ENCODE measurements at regions not wholly inside any gene's neighbourhood (a gene's known extent, or its start where the extent isn't known, plus 50 kb on each side); places are given as distances from the start of the nearest gene placed in this dataset.
A peak's percentile ranks its signal among the peaks of the same experiment; 100 is the strongest.
"Not testable (repeated sequence)": the region's sequence is repeated elsewhere in the genome, so short reads cannot be mapped to it uniquely, and the experiment has no call there.

GRCh38 chr9:73441890-73442818 lies 290.5 kb downstream of the ANXA1 start:
- H3K36me3 ChIP-seq (replicated peaks), result no peaks in the 10 kb centered on the region
- TF ChIP-seq, protein P1, sequence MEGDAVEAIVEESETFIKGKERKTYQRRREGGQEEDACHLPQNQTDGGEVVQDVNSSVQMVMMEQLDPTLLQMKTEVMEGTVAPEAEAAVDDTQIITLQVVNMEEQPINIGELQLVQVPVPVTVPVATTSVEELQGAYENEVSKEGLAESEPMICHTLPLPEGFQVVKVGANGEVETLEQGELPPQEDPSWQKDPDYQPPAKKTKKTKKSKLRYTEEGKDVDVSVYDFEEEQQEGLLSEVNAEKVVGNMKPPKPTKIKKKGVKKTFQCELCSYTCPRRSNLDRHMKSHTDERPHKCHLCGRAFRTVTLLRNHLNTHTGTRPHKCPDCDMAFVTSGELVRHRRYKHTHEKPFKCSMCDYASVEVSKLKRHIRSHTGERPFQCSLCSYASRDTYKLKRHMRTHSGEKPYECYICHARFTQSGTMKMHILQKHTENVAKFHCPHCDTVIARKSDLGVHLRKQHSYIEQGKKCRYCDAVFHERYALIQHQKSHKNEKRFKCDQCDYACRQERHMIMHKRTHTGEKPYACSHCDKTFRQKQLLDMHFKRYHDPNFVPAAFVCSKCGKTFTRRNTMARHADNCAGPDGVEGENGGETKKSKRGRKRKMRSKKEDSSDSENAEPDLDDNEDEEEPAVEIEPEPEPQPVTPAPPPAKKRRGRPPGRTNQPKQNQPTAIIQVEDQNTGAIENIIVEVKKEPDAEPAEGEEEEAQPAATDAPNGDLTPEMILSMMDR (IDR thresholded peaks at IDR 0.05; ENCODE audit: low read depth, low read length, missing control alignments), result no peak
- H3K4me3 ChIP-seq (ENCODE audit: low read depth, low read length), result no peak overlapping the region
- no peak overlapping the region for H3K27ac ChIP-seq
- DNase-seq, result peak; percentile 0
- in situ Hi-C loops (cut with HindIII; ENCODE audit: low pct_ligation_motif_present, low sequenced_read_pairs), result no loop called here
- no peaks in the 10 kb centered on the region for H3K27me3 ChIP-seq (replicated peaks)

GRCh38 chr9:73444821-73445220 lies 293.2 kb downstream of the ANXA1 start:
- no peaks in the 10 kb centered on the region for H3K27me3 ChIP-seq (replicated peaks)
- in situ Hi-C loops (cut with HindIII; ENCODE audit: low pct_ligation_motif_present, low sequenced_read_pairs), result no loop called here
- H3K36me3 ChIP-seq (replicated peaks), result no peaks in the 10 kb centered on the region
- no peak overlapping the region for H3K4me3 ChIP-seq (ENCODE audit: low read depth, low read length)
- no peak for DNase-seq
- TF ChIP-seq, protein P1 (IDR thresholded peaks at IDR 0.05; ENCODE audit: low read depth, low read length, missing control alignments), result no peak
- no peak overlapping the region for H3K27ac ChIP-seq

DNA sequence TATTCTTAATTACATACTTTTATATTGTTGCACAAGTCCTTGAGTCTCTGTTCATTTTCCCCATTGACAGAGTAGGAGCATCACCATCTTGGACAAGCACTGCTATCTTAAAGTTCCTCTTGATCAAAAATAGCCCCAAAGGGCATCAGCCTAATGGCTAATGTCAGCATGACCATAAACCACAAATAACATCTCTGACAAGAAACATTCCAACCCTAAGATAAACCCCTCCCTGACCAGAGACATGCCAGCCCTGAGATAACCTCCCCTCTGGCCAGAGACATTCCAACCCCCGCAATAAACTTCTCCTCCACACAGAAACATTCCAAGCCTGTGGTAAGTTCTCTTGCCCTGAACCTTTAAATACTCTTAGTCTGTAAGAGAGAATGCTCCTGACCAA lies 293.7 kb downstream of the ANXA1 start:
- peak; percentile 22 for DNase-seq
- H3K36me3 ChIP-seq (replicated peaks); H3K27me3 ChIP-seq (replicated peaks); in situ Hi-C loops (cut with HindIII; ENCODE audit: low pct_ligation_motif_present, low sequenced_read_pairs); H3K4me3 ChIP-seq (ENCODE audit: low read depth, low read length); H3K27ac ChIP-seq: not testable (repeated sequence)

DNA sequence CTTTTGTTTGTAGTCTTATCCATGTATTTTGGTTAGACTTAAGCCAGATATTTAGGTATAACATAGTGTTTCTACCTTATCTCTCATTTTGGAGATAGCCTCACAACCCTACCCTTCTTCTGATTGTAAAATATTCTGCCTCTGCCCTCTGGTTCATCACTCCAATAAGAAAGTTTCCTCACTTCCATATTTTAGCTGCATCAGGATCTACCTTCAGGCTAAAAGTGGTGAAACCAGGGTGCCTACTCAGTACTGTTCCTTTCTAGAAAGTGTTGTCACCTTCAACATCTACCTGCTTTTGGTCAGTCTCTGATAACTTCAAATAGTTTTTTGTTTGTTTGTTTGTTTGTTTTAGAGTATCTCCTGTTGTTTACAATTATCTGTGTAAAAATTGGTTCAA lies 294.6 kb downstream of the ANXA1 start:
- TF ChIP-seq, protein P1 (IDR thresholded peaks at IDR 0.05; ENCODE audit: low read depth, low read length, missing control alignments), result no peak
- H3K27me3 ChIP-seq (replicated peaks), result no peaks in the 10 kb centered on the region
- H3K4me3 ChIP-seq (ENCODE audit: low read depth, low read length), result no peak overlapping the region
- DNase-seq, result no peak
- no peaks in the 10 kb centered on the region for H3K36me3 ChIP-seq (replicated peaks)
- H3K27ac ChIP-seq, result no peak overlapping the region
- in situ Hi-C loops (cut with HindIII; ENCODE audit: low pct_ligation_motif_present, low sequenced_read_pairs), result no loop called here

DNA sequence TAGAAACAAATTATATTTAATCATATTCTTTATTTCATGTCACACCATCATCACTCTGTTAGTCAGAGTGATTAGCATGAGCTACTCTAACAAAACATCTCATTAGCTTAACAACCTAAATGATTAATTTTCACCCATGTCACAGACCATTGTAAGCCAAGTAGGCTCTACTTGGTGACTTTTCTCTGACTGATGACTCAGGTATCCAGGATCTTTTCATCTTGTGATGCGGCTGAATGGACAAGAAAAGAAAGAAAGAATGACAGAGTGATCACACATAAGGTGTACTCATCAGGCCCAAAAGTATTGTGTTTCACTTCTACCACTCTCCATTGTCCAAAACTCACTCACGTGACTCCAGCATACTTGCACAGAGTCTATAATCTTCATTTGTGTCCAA lies 299.3 kb downstream of the ANXA1 start:
- H3K27me3 ChIP-seq (replicated peaks), result no peaks in the 10 kb centered on the region
- TF ChIP-seq, protein P1 (IDR thresholded peaks at IDR 0.05; ENCODE audit: low read depth, low read length, missing control alignments), result no peak
- no peaks in the 10 kb centered on the region for H3K36me3 ChIP-seq (replicated peaks)
- no peak overlapping the region for H3K4me3 ChIP-seq (ENCODE audit: low read depth, low read length)
- DNase-seq, result no peak
- no peak overlapping the region for H3K27ac ChIP-seq
- in situ Hi-C loops (cut with HindIII; ENCODE audit: low pct_ligation_motif_present, low sequenced_read_pairs), result no loop called here

GRCh38 chr9:73459817-73460216 lies 308.2 kb downstream of the ANXA1 start:
- DNase-seq, result no peak
- in situ Hi-C loops (cut with HindIII; ENCODE audit: low pct_ligation_motif_present, low sequenced_read_pairs), result no loop called here
- H3K27me3 ChIP-seq (replicated peaks), result no peaks in the 10 kb centered on the region
- TF ChIP-seq, protein P1 (IDR thresholded peaks at IDR 0.05; ENCODE audit: low read depth, low read length, missing control alignments), result no peak
- H3K36me3 ChIP-seq (replicated peaks), result no peaks in the 10 kb centered on the region
- no peak overlapping the region for H3K27ac ChIP-seq
- H3K4me3 ChIP-seq (ENCODE audit: low read depth, low read length), result no peak overlapping the region

All from brain microvascular endothelial cell (primary cell).